ENCODE measurements at regions not wholly inside any gene's neighbourhood (a gene's known extent, or its start where the extent isn't known, plus 50 kb on each side); places are given as distances from the start of the nearest gene placed in this dataset.

DNA sequence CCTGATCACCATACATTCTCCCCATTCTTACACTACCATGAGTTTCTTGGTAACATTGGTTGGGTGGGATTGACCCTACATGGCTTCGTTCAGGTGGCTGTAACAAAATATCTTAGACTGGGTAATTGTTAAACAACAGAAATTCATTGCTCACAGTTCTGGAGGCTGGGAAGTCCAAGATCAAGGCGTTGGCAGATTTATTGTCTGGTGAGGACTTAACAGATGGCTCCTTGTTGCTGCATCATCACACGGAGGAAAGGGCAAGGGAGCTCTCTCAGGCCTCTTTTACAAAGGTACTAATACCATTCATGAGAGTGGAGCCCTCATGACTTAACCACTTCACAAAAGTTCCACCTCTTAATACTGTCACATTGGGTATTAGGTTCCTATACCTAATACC is 116.7 kb upstream of the EGLN3 start:
- Histone ChIP-seq H3K9ac (ENCODE audit: low read length) (no peak overlapping the region), H3K4me3 (replicated peaks in 1 of 2; ENCODE audit: low read depth in 1 of 2, low read length in 2 of 2) (no peak overlapping the region), H3K36me3 (ENCODE audit: control insufficient read depth in 1 of 2, insufficient read depth in 2 of 2, low read length in 2 of 2) (no peaks in the 10 kb centered on the region), H3K27ac (ENCODE audit: low read depth, low read length) (no peak overlapping the region), H3K9me2 (ENCODE audit: insufficient read depth) (no peaks in the 10 kb centered on the region), H3K4me2 (ENCODE audit: low read length) (no peak overlapping the region), H3K27me3 (ENCODE audit: insufficient read depth, low read length) (no peaks in the 10 kb centered on the region), H3K9me3 (ENCODE audit: control insufficient read depth in 1 of 2, insufficient read depth in 1 of 2, low read depth in 1 of 2, low read length in 2 of 2) (no peaks in the 10 kb centered on the region), H4K20me1 (ENCODE audit: insufficient read depth) (no peaks in the 10 kb centered on the region), H2AFZ (ENCODE audit: low read depth, low read length, poor library complexity, severe bottlenecking) (no peak overlapping the region), H3K79me2 (ENCODE audit: insufficient read depth, low read length) (no peaks in the 10 kb centered on the region), H3K4me1 (ENCODE audit: control insufficient read depth in 1 of 2, insufficient read depth in 2 of 2, low read length in 2 of 2) (peaks cover 0 to 12% of the 10 kb centered on the region in 2 experiments; a peak in 1 of 4 replicates)
- POLR2A ChIA-PET = interaction anchor here (0.5 kb wide), 1 partner anchor 10 kb away, joined by 3 read pairs; no protein-coding TSS in a partner anchor
- no TSS peak for BruUV-seq (replicated peaks)
- CTCF ChIA-PET = no interaction called here
- ATAC-seq (no peak), DNase-seq (ENCODE audit: low read depth, low spot score) (no peak)
- TF ChIP-seq CEBPB (IDR thresholded peaks at IDR 0.05; ENCODE audit: low read depth) (no peak), SIN3A (IDR thresholded peaks at IDR 0.05; ENCODE audit: low read depth) (no peak), ATF3 (IDR thresholded peaks at IDR 0.05) (no peak), ZFX (IDR thresholded peaks at IDR 0.05) (no peak), SRF (IDR thresholded peaks at IDR 0.05; ENCODE audit: low read depth) (no peak), CBX3 (IDR thresholded peaks at IDR 0.05; ENCODE audit: low read depth) (no peak), EZH2 (IDR thresholded peaks at IDR 0.05) (no peak)
- intact Hi-C loops (cut with micrococcal nuclease) = no loop called here
- RAD21 ChIA-PET (ENCODE audit: low non-redundant PET in 1 of 2, low total read pairs in 2 of 2, uncharacterized antibody in 2 of 2, unreplicated experiment in 2 of 2) = no interaction called here

- Histone ChIP-seq H3K27ac (ENCODE audit: low read depth, low read length) (no peak overlapping the region), H3K4me1 (ENCODE audit: control insufficient read depth in 1 of 2, insufficient read depth in 2 of 2, low read length in 2 of 2) (peaks cover 0 to 14% of the 10 kb centered on the region in 2 experiments; a peak in 3 of 4 replicates), H3K4me3 (replicated peaks in 1 of 2; ENCODE audit: low read depth in 1 of 2, low read length in 2 of 2) (no peak overlapping the region), H3K79me2 (ENCODE audit: insufficient read depth, low read length) (no peaks in the 10 kb centered on the region), H2AFZ (ENCODE audit: low read depth, low read length, poor library complexity, severe bottlenecking) (no peak overlapping the region), H3K9ac (ENCODE audit: low read length) (no peak overlapping the region), H3K27me3 (ENCODE audit: insufficient read depth, low read length) (no peaks in the 10 kb centered on the region), H3K36me3 (ENCODE audit: control insufficient read depth in 1 of 2, insufficient read depth in 2 of 2, low read length in 2 of 2) (no peaks in the 10 kb centered on the region), H3K9me2 (ENCODE audit: insufficient read depth) (no peaks in the 10 kb centered on the region), H3K9me3 (ENCODE audit: control insufficient read depth in 1 of 2, insufficient read depth in 1 of 2, low read depth in 1 of 2, low read length in 2 of 2) (no peaks in the 10 kb centered on the region), H4K20me1 (ENCODE audit: insufficient read depth) (no peaks in the 10 kb centered on the region), H3K4me2 (ENCODE audit: low read length) (no peak overlapping the region)
- ChIA-PET POLR2A (no interaction called here), CTCF (no interaction called here), RAD21 (ENCODE audit: low non-redundant PET in 1 of 2, low total read pairs in 2 of 2, uncharacterized antibody in 2 of 2, unreplicated experiment in 2 of 2) (no interaction called here)
- no TSS peak for BruUV-seq (replicated peaks)
- DNase-seq (ENCODE audit: low read depth, low spot score) (no peak), ATAC-seq (no peak)
- intact Hi-C loops (cut with micrococcal nuclease) = no loop called here
- TF ChIP-seq POLR2AphosphoS5 (IDR thresholded peaks at IDR 0.05; ENCODE audit: low read depth, low read length) (no peak), FOSL1 (IDR thresholded peaks at IDR 0.05; ENCODE audit: low read depth) (no peak), SRF (IDR thresholded peaks at IDR 0.05; ENCODE audit: low read depth) (no peak), ATF3 (IDR thresholded peaks at IDR 0.05) (no peak), RAD21 (IDR thresholded peaks at IDR 0.05; ENCODE audit: low read depth) (no peak), EZH2 (IDR thresholded peaks at IDR 0.05) (no peak), SIN3A (IDR thresholded peaks at IDR 0.05; ENCODE audit: low read depth) (no peak)
- TF ChIP-seq, protein P1, sequence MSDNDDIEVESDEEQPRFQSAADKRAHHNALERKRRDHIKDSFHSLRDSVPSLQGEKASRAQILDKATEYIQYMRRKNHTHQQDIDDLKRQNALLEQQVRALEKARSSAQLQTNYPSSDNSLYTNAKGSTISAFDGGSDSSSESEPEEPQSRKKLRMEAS (IDR thresholded peaks at IDR 0.05) = no peak
These were observed 115.0 kb upstream of the EGLN3 start for GRCh38 chr14:34065690-34066391.

All from HCT116 (cell line).